ENCODE measurements at regions not wholly inside any gene's neighbourhood (a gene's known extent, or its start where the extent isn't known, plus 50 kb on each side); places are given as distances from the start of the nearest gene placed in this dataset.

DNA sequence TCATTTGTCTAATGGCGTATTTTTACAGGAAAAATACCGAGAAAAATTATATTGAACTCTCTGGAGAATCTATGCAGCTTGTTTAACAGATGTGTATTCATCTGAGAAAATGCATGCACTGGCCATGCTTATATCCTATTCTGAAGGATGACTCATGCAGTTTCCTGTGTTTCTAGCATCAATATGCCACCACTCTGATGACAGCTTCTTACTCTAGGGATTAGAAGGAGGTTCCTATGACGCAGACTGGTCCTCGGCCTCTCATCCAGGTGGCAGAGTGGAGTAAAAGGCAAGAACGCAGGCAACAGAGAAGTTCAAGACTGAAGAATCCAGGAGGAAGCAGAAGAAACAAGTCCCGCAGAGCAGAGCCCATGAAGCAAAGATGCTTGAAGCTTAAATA lies 910.0 kb upstream of the ROBO1 start:
- Histone ChIP-seq H3K9me3 (ENCODE audit: control insufficient read depth in 4 of 4, low read length in 3 of 4) (peaks cover 0 to 7% (median 1%) of the 10 kb centered on the region in 4 donors), H3K9ac (ENCODE audit: low read depth in 1 of 2, low read length in 2 of 2) (no peak overlapping the region), H3K36me3 (ENCODE audit: control insufficient read depth in 4 of 4, insufficient read depth in 3 of 4, low read depth in 1 of 4, low read length in 3 of 4) (no peaks in the 10 kb centered on the region), H3K27ac (ENCODE audit: low read depth in 1 of 2, low read length in 2 of 2) (no peak overlapping the region), H3K4me3 (ENCODE audit: low read depth in 1 of 3, low read length in 3 of 3) (no peak overlapping the region), H3K27me3 (ENCODE audit: control insufficient read depth in 4 of 4, insufficient read depth in 4 of 4, low read length in 3 of 4) (peaks cover 0 to 5% (median 0%) of the 10 kb centered on the region in 4 donors), H3K4me1 (ENCODE audit: control insufficient read depth in 4 of 4, insufficient read depth in 4 of 4, low read length in 3 of 4) (no peaks in the 10 kb centered on the region)
- TF ChIP-seq GABPA (IDR thresholded peaks at IDR 0.05 in 1 of 2, conservative IDR thresholded peaks at IDR 0.05 in 1 of 2) (no peak), HNF4A (conservative IDR thresholded peaks at IDR 0.05) (no peak), YY1 (IDR thresholded peaks at IDR 0.05) (no peak), TAF1 (conservative IDR thresholded peaks at IDR 0.05) (no peak)
- TF ChIP-seq, protein P1, sequence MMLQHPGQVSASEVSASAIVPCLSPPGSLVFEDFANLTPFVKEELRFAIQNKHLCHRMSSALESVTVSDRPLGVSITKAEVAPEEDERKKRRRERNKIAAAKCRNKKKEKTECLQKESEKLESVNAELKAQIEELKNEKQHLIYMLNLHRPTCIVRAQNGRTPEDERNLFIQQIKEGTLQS (IDR thresholded peaks at IDR 0.05) = no peak
- no peak for DNase-seq (ENCODE audit: low spot score)
- WGBS = 77% methylated on average over 6 of the region's 6 CpGs

DNA sequence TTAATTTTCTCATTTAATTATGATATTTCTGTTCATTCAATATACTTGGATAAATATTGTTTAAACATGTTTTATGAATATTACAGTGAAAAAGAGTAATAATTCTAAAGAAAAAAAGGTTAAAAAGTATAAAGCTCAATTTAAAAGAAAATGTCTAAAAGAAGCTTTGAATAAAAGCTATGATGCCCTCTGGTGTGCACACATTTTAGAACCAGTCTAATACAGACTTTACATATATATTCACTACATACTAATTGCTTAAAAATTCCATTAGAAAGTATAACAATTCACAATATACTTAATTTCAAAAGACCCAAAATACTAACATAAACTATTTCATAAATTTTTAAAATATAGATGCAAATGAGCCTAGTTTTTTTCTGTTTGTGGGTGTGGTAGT lies 909.1 kb upstream of the ROBO1 start:
- H3K4me3 ChIP-seq (ENCODE audit: low read depth in 1 of 3, low read length in 3 of 3) = no peak overlapping the region
- H3K27ac ChIP-seq (ENCODE audit: low read depth in 1 of 2, low read length in 2 of 2) = no peak overlapping the region
- TF ChIP-seq HNF4G (IDR thresholded peaks at IDR 0.05) (no peak), JUND (IDR thresholded peaks at IDR 0.05) (no peak)
- DNase-seq (ENCODE audit: low spot score) = no peak
- H3K27me3 ChIP-seq (ENCODE audit: control insufficient read depth in 4 of 4, insufficient read depth in 4 of 4, low read length in 3 of 4) = peaks cover 0 to 5% (median 0%) of the 10 kb centered on the region in 4 donors
- no peaks in the 10 kb centered on the region for H3K4me1 ChIP-seq (ENCODE audit: control insufficient read depth in 4 of 4, insufficient read depth in 4 of 4, low read length in 3 of 4)
- H3K9ac ChIP-seq (ENCODE audit: low read depth in 1 of 2, low read length in 2 of 2) = no peak overlapping the region
- H3K9me3 ChIP-seq (ENCODE audit: control insufficient read depth in 4 of 4, low read length in 3 of 4) = no peaks in the 10 kb centered on the region
- H3K36me3 ChIP-seq (ENCODE audit: control insufficient read depth in 4 of 4, insufficient read depth in 3 of 4, low read depth in 1 of 4, low read length in 3 of 4) = no peaks in the 10 kb centered on the region

DNA sequence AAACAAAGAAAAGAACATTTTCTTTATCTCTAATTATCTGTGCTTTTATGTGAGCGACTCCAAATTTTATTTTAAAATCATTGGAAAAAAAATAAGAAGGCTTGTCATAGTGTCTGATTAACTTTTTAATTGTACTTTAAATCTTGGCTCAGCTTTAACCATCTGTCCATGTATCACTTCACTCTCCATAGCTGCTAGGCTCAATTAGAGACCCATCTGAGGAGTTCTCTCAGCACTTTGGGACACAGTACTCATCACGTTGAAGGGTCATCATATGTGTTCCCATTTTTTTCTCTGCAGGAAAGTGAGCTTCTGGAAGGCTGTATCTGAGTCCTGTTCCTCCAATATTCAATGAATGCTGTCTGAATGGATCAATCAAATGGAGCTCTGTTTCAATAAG lies 908.5 kb upstream of the ROBO1 start:
- H3K36me3 ChIP-seq (ENCODE audit: control insufficient read depth in 4 of 4, insufficient read depth in 3 of 4, low read depth in 1 of 4, low read length in 3 of 4) = no peaks in the 10 kb centered on the region
- H3K9me3 ChIP-seq (ENCODE audit: control insufficient read depth in 4 of 4, low read length in 3 of 4) = no peaks in the 10 kb centered on the region

More for the DNA sequence above, 908.5 kb upstream of the ROBO1 start:
- Histone ChIP-seq H3K27me3 (ENCODE audit: control insufficient read depth in 4 of 4, insufficient read depth in 4 of 4, low read length in 3 of 4) (peaks cover 0 to 5% (median 0%) of the 10 kb centered on the region in 4 donors), H3K4me1 (ENCODE audit: control insufficient read depth in 4 of 4, insufficient read depth in 4 of 4, low read length in 3 of 4) (no peaks in the 10 kb centered on the region), H3K4me3 (ENCODE audit: low read depth in 1 of 3, low read length in 3 of 3) (no peak overlapping the region), H3K9ac (ENCODE audit: low read depth in 1 of 2, low read length in 2 of 2) (no peak overlapping the region), H3K27ac (ENCODE audit: low read depth in 1 of 2, low read length in 2 of 2) (no peak overlapping the region)
- no peak for TF ChIP-seq JUND (IDR thresholded peaks at IDR 0.05)
- no peak for TF ChIP-seq ZBTB33 (IDR thresholded peaks at IDR 0.05)
- TF ChIP-seq RAD21 (IDR thresholded peaks at IDR 0.05) = no peak
- TF ChIP-seq GABPA (IDR thresholded peaks at IDR 0.05 in 1 of 2, conservative IDR thresholded peaks at IDR 0.05 in 1 of 2) = no peak
- TF ChIP-seq SP1 (IDR thresholded peaks at IDR 0.05) = no peak
- no peak for TF ChIP-seq TAF1 (conservative IDR thresholded peaks at IDR 0.05)
- TF ChIP-seq REST (IDR thresholded peaks at IDR 0.05) = no peak
- no peak for TF ChIP-seq FOXA1 (IDR thresholded peaks at IDR 0.05)
- TF ChIP-seq YY1 (IDR thresholded peaks at IDR 0.05) = no peak
- DNase-seq (ENCODE audit: low spot score) = no peak
- WGBS = 61% methylated on average over 2 of the region's 2 CpGs
